ENCODE measurements at regions not wholly inside any gene's neighbourhood (a gene's known extent, or its start where the extent isn't known, plus 50 kb on each side); places are given as distances from the start of the nearest gene placed in this dataset.
"Not testable (repeated sequence)": the region's sequence is repeated elsewhere in the genome, so short reads cannot be mapped to it uniquely, and the experiment has no call there.

- DNase-seq = no peak
These were observed 83.4 kb downstream of the TNFRSF13B start for GRCh38 chr17:16888413-16889087.

GRCh38 chr17:16887523-16888095 lies 84.3 kb downstream of the TNFRSF13B start:
- no peak for DNase-seq

DNA sequence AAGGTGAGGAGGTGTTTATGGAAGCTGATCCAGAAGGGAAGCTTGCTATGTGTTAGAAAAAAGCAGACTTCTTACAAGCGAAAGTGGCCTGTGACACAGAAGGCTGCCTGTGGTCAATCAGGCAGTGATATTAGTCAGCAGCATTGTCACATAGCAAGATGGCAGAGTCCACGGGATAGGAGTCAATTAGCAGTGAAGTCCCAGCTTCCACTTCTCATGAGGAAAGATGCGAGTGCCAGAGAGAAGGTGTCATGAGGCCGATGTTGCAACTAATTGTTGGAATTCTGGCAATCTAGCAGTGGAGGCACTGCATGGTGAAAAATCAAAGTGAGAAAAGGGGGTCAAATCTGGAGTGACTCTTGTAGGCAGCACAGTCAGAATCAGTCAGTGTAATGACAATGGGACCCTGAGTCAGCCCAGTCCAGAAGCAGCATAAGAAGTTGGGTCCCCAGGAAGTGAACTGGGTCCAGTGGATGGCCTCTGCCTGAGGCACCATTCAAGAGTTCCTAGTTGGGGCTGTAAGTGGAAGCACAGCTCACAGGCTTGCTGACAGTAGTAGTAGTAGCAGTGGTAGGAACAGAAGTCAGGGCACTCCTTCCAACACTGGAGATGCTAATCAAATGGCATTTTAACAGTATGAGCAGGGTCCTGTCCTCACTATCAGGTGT lies 85.1 kb downstream of the TNFRSF13B start:
- DNase-seq = no peak

DNA sequence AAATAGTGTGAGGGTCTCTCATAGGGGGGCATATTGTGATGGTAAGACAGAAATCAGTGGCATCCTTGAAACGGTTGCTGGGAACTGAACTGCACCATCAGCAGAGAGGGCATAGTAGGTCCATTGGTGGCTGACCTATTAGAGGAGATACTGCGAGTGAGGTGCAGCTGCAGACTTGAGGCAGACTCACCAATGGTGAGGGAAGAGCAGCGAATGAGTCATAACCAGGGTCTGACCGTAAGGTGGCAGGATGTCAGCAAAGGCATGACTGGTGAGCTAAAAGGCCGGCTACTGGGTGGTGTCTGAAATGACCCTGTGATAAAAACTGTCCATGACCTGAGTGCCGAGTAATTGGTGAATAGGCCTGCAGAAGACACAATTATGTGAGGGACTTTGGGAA lies 86.7 kb downstream of the TNFRSF13B start:
- DNase-seq = not testable (repeated sequence)

DNA sequence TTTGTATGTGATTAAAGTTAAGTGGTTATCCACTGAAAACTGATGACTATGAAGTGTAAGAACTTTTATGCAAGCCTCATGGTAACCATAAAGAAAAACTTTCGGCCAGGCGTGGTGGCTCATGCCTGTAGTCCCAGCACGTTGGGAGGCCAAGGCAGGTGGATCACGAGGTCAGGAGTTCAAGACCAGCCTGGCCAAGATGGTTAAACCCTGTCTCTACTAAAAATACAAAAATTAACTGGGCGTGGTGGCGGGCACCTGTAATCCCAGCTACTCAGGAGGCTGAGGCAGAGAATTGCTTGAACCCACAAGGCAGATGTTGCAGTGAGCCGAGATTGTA lies 89.0 kb downstream of the TNFRSF13B start:
- not testable (repeated sequence) for DNase-seq

- DNase-seq = no peak
These were observed 89.5 kb downstream of the TNFRSF13B start for GRCh38 chr17:16882243-16882925.

DNA sequence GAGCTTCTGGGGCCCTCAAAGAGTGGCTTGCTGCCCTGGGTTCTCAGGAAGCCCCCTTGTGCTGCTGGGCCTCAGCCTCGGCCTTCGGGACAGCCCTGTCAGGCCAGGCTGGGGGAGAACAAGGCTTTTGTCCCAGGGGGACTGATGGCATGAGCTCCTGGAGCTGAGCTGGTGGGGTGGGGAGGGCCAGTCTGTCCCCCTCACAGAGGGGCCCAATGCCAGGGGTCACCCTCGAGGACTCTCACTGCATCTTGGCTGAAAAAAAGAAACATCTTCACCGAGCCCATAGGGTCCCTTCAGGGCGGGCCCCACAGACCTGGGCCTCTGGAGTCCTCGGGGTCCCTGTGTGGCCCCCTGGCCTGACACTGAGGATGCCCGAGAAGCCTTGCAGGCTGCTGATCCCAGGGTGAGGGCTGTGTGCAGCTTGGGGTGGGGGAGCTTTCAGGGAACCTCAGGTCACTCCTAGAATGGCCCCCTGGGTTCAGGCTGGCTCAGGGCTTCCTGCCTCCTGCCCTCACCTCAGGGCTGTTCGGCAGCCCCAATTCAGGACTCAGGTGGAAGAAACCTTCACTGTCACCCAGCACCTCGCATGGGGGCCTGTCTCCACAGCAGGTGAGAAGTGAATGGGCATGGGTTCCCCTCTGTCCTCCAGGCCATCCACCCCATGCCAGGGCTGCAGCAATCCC lies 90.5 kb downstream of the TNFRSF13B start:
- DNase-seq = no peak

DNA sequence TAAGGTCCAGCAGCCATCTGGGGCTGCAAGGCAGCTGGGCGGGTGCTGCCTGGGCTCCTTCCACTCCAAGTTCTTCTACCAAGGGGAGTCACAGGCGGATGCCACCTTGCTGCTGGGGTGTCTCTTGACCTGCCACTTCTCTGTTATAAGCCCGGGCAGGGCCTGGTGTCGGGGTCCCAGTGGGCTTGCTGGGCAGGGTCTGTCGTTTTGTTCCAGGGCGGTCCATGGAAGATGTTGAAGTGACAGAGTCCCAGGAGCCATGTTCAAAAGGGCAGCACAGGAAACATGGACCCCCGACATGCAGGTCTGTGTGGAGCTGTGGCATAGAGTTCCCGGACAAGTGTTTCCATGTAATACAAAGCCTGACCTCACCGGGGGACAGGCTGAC lies 91.1 kb downstream of the TNFRSF13B start:
- no peak for DNase-seq

DNA sequence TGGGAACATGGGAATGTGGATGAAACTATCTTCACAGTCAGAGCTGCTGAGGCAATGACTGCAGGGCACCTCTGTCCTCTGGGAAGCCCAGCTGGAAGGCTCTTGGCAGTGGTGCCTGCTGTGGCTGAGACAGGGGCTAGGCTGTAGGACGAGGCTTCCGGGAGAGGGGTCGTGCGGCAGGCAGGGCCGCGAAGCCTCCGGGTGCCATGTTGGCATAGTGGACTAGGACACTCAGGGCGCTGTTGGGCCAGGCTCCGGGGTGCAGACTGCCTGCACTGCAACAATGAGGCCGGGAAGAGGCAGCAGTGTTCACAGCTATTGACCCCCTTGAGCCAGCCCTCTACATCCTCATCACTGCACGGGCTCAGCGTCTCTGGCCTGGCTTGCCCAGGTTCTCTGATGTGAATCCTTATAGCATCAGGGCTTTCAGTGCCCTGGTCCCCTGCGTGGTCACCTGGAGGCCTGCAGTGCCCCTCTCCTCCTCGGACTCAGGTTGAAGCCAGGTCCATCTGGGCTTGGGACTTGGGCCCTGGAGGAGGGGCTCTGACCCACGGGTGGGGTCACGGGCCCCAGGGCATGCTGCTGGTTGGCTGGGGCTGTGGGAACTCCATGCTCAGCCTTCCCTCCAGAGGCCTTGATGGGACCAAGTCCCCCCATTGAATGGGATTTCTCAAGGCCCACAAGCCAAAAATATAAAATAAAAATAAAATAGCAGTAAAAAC lies 91.6 kb downstream of the TNFRSF13B start:
- DNase-seq = no peak

DNA sequence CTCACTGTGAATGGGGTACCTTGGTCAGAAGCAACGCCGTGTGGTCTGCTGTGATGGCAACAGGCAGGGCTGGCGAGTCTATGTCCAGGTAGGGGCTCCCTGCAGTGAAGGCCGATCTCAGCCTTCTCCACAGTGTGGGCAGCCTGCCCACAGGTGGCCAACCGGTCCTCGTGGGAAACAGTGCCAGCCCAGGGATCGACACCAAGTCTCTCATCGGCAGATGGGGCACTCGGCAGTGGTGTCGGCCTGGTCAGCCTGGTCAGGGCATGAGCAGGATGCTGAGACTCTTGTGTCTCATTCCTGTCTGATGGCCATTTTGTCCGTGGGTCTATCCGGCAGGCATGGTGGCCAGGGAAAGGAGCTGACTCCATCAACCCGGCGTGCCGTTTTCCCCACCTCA lies 92.2 kb downstream of the TNFRSF13B start:
- no peak for DNase-seq

GRCh38 chr17:16878606-16879005 lies 93.3 kb downstream of the TNFRSF13B start:
- no peak for DNase-seq

GRCh38 chr17:16878084-16878483 lies 93.8 kb downstream of the TNFRSF13B start:
- DNase-seq = no peak

DNA sequence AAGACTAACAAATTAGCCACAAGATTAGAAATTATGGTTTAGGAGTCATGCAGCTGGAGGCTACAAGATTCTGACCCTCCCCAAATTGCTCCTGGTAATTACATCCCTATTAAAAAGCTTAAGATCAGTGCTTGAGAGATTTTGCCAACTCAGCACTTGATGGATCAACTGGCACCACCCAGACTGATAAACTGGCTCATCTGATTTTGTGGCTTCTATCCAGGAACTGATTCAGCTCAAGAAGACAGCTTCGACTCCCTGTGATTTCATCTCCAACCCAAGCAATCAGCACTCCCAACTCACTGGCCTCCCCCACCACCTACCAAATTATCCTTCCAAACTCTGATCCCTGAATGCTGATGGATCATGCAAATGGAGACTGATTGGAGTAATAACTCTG lies 94.8 kb downstream of the TNFRSF13B start:
- DNase-seq = no peak

- DNase-seq = no peak
These were observed 96.3 kb downstream of the TNFRSF13B start for GRCh38 chr17:16875662-16876061.

DNA sequence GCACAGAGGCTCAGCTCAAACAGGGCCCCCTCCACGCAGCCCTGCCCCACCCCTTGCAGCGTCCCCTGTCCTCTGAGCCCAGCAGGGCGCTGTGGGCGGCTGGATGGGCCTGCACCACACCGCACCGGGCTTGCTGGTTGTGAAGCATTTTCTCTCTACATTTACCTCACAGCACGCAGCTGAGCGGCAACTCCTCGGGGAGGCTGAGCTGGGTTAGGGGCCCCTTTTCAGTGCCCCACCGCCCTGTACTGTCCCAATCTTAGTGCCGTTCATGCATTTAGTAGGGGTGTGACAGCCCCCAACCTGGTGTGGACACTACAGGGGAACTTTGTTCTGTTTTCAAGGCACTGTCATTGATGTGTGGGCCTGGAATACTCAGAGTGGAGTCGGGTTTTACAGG lies 97.7 kb downstream of the TNFRSF13B start:
- not testable (repeated sequence) for DNase-seq

DNA sequence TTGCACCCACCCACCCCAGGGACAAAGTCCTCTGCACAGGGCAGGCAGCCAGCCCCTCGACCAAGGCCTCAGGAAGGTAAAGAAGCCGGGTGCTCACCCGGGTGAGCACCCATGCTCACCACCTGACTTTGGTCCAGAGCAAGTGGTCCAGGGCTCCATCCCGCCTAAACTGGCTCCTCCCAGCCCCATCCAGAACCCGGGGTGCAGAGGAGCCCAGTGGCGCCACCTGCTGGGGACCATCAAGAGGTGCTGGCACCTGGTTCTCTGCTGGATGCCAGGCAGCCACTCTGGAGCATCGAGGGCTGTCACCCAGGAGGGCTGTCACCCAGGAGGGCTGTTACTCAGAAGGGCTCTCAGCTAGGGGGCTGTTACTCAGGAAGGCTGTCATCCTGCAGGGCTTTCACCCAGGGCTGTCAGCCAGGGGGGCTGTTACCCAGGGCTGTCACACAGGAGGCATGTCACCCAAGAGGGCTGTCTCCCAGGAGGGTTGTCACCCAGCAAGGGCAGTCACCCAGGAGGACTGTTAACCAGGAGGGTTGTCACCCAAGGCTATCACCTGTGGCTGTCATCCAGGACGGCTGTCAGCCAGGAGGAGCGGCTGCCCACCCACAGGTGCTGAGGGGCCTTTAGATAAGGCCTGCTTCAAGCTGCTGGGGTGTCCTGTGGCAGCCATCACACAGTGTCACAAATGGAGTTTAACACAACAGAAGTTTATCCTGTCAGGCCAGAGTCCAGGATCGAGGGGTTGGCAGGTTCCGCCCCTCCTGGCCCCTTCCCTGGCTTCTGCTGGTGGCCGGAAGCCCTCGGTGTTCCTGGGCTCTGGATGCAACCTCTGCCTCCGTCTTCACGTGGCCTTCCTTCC lies 98.5 kb downstream of the TNFRSF13B start:
- DNase-seq = peak; percentile 8

DNA sequence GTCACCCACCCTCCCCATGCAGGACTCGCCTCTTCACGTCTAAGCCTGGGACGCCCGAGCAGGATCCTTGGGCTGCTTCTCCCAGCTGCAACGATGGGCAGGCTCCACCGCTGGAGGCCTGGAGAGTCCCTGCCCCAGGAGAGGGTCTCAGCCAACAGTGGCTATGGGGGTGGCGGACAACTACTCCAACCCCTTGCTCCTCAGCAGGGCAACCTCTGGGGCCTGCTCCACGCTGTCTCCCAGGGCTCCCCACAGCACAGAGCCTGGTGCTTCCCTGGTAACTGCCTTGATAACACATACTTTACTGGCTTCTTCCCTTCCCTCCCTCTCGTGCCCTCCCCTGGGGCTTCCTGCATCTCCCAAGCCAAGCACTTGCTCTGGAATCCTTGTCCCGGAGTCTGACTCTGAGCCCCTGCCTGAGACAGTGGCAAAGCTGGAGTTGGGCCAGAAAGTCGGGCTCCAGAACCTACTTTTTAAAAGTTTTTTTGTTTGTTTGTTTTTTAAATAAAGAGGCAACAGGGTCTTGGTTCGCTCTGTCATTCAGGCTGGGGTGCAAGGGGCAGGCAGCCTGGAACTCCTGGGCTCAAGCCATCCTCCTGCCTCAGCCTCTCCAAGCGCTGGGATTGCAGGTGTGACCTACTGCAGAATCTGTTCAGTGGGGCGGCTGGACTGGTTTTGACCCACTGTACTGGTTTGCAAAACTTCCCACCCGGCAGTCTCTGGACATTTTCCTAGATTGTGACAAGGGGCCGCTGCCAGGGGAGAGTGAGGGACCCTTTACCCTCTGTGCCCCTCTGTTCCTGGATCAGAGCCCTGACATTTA lies 99.4 kb downstream of the TNFRSF13B start:
- DNase-seq = no peak

GRCh38 chr17:16871446-16872190 lies 100.3 kb downstream of the TNFRSF13B start:
- DNase-seq = peak; percentile 66

DNA sequence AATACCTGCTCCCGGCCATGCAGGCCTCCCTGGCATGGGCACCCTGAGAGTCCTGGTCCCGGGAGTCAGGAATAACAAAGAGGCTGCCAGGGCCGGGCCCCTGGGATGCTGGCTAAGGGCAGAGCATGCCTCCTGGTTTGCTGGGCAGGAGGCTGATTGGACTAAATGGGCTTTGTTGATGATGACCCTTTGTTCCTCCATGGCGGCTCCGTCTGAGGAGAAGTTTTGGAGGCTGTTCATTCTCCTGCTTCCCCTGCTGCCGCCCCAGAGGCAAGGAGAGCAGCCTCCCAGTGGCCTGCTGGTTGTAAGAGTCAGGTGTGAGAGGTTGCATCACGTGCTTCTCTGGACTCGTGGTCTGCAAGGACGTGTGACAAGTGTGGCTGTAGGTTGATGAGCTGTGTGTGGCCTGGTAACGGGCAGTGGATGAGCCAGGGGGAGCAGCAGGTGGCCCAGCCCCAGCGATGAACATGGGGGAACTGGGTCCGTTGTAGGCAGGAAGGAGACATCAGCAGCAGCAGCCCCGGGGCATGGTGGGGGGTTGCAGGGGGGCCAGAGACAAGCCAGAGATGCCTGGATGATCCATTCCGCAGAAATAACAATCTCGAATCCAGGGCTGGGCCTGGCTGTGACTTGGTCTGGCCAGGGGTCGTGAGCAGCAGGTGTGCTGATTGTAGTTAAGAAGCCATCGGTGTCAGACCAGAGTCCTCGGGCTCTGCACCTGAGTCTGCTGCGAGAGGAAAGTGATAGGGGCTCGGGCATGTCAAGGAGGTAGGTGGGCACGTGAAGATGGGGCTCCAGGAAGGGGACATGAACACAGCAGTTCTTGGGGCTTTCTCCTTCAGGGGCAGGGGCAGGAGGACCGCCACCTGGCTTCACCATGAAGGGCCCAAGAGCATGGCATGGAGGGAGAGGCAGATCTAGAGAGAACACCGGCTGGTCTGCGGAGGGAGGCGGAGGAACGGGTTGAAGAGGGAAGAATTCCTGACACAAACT lies 101.4 kb downstream of the TNFRSF13B start:
- no peak for DNase-seq

Data from COR-L47 (cell line).